NCI-H1417 (cell line): ENCODE measurements at regions not wholly inside any gene's neighbourhood (a gene's known extent, or its start where the extent isn't known, plus 50 kb on each side); places are given as distances from the start of the nearest gene placed in this dataset.
A peak's percentile ranks its signal among the peaks of the same experiment; 100 is the strongest.
"Not testable (repeated sequence)": the region's sequence is repeated elsewhere in the genome, so short reads cannot be mapped to it uniquely, and the experiment has no call there.

Experiments
- DNase-seq, 3 experiments: peaks; one replicate each; lab custom pipeline; 2025; lab: John Stamatoyannopoulos, UW

- no peak for DNase-seq
Observed at GRCh38 chr4:103867311-103867710, 147.5 kb upstream of the TACR3 start.

- no peak for DNase-seq
Observed at GRCh38 chr4:103853627-103854026, 133.8 kb upstream of the TACR3 start.

DNA sequence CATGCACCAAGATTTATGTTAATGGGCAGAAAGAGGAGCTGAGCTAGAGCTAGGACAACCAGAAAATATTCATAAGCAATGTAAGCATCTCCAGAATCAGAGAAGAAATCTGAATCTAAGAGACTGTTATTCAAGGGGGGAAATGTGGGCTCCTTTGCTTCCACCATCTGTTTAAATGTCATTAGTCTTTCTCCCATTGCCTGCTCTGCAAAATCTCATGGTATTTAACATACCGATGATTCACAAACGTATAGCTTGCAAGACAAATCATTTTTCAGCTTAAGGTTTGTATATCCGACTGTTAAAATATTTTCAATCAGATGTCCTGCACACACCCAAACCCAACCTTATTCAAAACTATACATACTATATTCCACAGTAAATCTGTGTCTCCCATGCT, 133.4 kb upstream of the TACR3 start:
- no peak for DNase-seq

DNA sequence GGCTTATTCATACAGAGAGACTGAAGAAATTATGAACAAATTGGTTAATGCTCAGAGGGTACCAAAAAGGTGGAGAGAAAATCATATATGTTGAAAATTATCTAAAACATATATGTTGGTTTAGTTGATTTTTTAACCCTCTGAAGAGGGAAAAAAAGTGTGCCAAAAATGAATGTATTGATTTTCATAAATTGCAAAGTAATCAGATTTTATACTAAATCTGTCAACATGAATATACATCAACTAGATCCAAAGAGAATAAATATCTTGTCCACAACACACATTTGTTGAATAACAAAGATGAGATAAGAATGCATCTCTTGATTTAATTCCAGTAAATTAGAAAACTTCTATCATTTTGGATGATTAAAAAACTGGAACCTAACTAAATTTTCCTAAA, 125.3 kb upstream of the TACR3 start:
- DNase-seq, result no peak

GRCh38 chr4:103842637-103843239, 123.0 kb upstream of the TACR3 start:
- DNase-seq, result peak in 1 of 3 experiments; percentile 41

DNA sequence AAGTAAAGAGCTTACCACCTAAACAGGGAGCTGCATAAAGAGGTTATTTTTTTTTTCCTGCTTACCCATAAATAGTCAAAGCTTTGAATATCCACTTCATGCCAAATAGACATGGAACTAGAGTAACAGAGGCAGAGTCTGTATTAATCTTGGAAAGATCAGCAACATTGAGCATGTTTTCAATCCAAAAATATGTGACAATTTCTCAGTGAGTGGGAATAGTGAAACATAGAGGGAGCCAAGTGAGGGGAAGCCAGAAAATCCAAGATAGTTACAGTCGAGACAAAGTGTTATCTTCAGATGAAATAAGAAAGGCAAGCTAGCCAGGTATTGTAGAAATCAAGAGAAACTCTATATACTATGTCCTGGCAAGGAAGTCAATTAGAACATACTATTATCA, 122.3 kb upstream of the TACR3 start:
- no peak for DNase-seq

DNA sequence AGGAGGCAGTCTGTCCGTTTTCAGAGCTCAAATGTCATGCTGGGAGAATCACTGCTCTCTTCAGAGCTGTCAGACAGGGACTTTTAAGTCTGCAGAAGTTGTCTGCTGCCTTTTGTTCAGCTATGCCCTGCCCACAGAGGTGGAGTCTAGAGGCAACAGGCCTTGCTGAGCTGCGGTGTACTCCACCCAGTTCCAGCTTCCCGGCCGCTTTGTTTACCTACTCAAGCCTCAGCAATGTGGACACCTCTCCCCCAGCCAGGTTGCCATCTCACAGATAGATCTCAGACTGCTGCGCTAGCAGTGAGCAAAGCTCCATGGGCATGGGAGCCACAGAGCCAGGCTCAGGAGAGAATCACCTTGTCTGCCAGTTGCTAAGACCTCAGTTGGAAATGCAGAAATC, 90.5 kb upstream of the TACR3 start:
- DNase-seq, result not testable (repeated sequence)

DNA sequence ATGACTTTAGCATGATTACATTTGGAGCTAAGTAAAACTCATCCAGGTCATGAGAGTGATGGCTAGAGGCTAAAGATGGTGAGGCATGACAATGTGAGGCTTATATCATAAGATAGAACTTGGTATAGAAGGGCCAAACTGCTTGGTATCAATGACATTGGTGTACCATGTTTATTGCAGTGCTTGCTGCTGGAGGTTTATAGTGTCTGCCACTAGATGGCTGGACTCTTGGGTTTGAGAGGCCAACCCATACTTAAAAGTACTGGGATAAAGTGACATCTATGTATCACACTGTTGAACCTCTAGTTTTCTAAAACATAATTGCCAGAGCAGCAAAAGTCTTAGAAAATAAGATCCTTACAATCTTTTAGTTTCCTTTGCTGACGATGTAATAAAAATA, 83.0 kb upstream of the TACR3 start:
- no peak for DNase-seq

DNA sequence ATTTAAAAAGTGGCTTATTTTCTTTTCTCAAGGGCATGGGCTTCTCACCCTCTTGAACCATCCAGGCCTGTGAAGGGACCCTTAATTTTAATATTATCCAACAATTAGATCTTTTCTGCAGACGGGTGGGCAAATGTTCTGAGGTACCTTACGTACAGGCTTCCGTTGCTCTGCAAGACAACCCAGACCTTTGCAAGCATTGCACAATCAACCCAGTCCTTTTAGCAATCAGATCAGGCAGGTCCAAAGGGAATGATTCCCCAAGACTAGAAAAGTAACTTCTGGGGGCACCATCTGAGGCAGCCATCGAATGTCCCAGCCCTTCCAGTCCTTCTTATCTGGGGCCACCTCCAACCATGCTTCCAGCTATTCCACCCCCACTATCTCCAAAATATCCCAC, 67.3 kb upstream of the TACR3 start:
- DNase-seq, result no peak

- DNase-seq, result no peak
Observed at GRCh38 chr4:103786593-103786992, 66.8 kb upstream of the TACR3 start.

GRCh38 chr4:103786014-103786413, 66.2 kb upstream of the TACR3 start:
- DNase-seq, result peak; percentile 16 to 44 (median 36)

- DNase-seq, result no peak
Observed at GRCh38 chr4:103778221-103778620, 58.4 kb upstream of the TACR3 start.

DNA sequence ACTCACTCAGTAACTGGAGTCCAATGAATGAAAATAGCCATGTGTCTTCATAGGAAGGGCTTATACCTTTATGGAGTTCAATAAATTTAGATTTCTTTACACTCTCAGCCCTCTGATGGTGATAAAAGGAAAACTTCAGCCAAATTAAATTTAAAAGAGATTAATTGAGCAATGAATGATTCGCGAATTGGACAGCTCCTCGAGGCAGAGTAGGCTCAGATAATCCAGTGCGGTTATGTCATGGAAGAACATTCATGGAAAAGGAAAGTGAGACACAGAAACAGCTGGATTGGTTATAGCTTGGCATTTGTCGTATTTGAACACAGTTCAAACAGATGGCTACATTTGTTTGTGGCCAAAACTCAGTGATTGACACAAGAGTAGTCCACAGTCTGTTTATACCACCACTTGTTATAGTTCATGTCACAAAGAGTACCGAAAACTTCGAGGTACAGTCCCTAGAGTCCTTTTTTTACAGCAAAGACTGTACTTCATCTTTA, 54.6 kb upstream of the TACR3 start:
- DNase-seq, result no peak

GRCh38 chr4:103773691-103774231, 54.0 kb upstream of the TACR3 start:
- no peak for DNase-seq
